ENCODE measurements at regions not wholly inside any gene's neighbourhood (a gene's known extent, or its start where the extent isn't known, plus 50 kb on each side); places are given as distances from the start of the nearest gene placed in this dataset.

GRCh38 chr13:107734891-107735625 is 480.3 kb downstream of the LIG4 start:
- H3K9me2 ChIP-seq (ENCODE audit: insufficient read depth, low read length): no peaks in the 10 kb centered on the region
- H4K20me1 ChIP-seq (ENCODE audit: insufficient read depth): no peaks in the 10 kb centered on the region
- no peak overlapping the region for H2AFZ ChIP-seq (ENCODE audit: low read depth, low read length)
- no peaks in the 10 kb centered on the region for H3K36me3 ChIP-seq (ENCODE audit: insufficient read depth, low read length)
- H3K9ac ChIP-seq (ENCODE audit: low read length): no peak overlapping the region
- no peaks in the 10 kb centered on the region for H3K9me3 ChIP-seq (ENCODE audit: low read length)
- H3K4me2 ChIP-seq (ENCODE audit: low read length): no peak overlapping the region
- TF ChIP-seq, protein P1, sequence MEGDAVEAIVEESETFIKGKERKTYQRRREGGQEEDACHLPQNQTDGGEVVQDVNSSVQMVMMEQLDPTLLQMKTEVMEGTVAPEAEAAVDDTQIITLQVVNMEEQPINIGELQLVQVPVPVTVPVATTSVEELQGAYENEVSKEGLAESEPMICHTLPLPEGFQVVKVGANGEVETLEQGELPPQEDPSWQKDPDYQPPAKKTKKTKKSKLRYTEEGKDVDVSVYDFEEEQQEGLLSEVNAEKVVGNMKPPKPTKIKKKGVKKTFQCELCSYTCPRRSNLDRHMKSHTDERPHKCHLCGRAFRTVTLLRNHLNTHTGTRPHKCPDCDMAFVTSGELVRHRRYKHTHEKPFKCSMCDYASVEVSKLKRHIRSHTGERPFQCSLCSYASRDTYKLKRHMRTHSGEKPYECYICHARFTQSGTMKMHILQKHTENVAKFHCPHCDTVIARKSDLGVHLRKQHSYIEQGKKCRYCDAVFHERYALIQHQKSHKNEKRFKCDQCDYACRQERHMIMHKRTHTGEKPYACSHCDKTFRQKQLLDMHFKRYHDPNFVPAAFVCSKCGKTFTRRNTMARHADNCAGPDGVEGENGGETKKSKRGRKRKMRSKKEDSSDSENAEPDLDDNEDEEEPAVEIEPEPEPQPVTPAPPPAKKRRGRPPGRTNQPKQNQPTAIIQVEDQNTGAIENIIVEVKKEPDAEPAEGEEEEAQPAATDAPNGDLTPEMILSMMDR (IDR thresholded peaks at IDR 0.05; ENCODE audit: poor library complexity, severe bottlenecking): no peak
- TF ChIP-seq EP300 (conservative IDR thresholded peaks at IDR 0.05; ENCODE audit: poor library complexity, severe bottlenecking) (no peak), SMC3 (conservative IDR thresholded peaks at IDR 0.05; ENCODE audit: poor library complexity) (no peak)
- no peaks in the 10 kb centered on the region for H3K27me3 ChIP-seq (ENCODE audit: insufficient read depth, low read depth, low read length)
- H3K27ac ChIP-seq (ENCODE audit: low read length): no peak overlapping the region
- H3K4me3 ChIP-seq (ENCODE audit: low read length): no peak overlapping the region
- H3F3A ChIP-seq (ENCODE audit: insufficient read depth, low read length, poor library complexity, severe bottlenecking): no peaks in the 10 kb centered on the region
- no peaks in the 10 kb centered on the region for H3K79me2 ChIP-seq (replicated peaks; ENCODE audit: insufficient read depth, low read length)

DNA sequence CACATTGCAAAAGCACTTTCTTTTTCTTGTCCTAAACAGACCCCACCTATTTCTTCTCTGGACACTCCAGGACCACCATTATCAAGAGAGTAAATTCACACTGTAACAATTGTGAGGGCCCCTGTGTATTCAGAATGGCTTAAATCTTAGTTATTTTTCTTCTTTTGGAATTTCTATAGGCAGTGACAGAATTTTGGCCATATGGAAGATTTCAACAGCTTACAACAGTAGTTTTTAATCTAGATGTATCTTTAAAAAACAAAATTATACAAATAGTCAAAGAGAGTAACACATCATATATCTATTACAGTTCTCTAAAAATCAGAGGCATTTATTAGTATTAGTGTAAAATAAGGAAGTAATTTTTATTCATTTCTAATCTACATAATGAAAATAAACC is 482.1 kb downstream of the LIG4 start:
- no peaks in the 10 kb centered on the region for H3K9me2 ChIP-seq (ENCODE audit: insufficient read depth, low read length)
- H3K36me3 ChIP-seq (ENCODE audit: insufficient read depth, low read length): no peaks in the 10 kb centered on the region
- H3K4me2 ChIP-seq (ENCODE audit: low read length): no peak overlapping the region
- no peaks in the 10 kb centered on the region for H3K9me3 ChIP-seq (ENCODE audit: low read length)
- H3K9ac ChIP-seq (ENCODE audit: low read length): no peak overlapping the region
- TF ChIP-seq EZH2 (IDR thresholded peaks at IDR 0.05; ENCODE audit: borderline replicate concordance, insufficient read depth, low read length, poor library complexity, severe bottlenecking): no peak
- TF ChIP-seq, protein P1 (IDR thresholded peaks at IDR 0.05; ENCODE audit: poor library complexity, severe bottlenecking): no peak
- no peak for TF ChIP-seq MXI1 (conservative IDR thresholded peaks at IDR 0.05; ENCODE audit: poor library complexity, severe bottlenecking)
- TF ChIP-seq RAD21 (conservative IDR thresholded peaks at IDR 0.05): no peak
- no peak for TF ChIP-seq POLR2AphosphoS5 (IDR thresholded peaks at IDR 0.05)
- no peak for TF ChIP-seq TAF1 (IDR thresholded peaks at IDR 0.05; ENCODE audit: low read depth)
- TF ChIP-seq REST (IDR thresholded peaks at IDR 0.05; ENCODE audit: borderline replicate concordance): no peak
- no peak for TF ChIP-seq EP300 (conservative IDR thresholded peaks at IDR 0.05; ENCODE audit: poor library complexity, severe bottlenecking)
- TF ChIP-seq SMC3 (conservative IDR thresholded peaks at IDR 0.05; ENCODE audit: poor library complexity): no peak
- no peak overlapping the region for H3K4me3 ChIP-seq (ENCODE audit: low read length)
- H2AFZ ChIP-seq (ENCODE audit: low read depth, low read length): no peak overlapping the region
- H3K27me3 ChIP-seq (ENCODE audit: insufficient read depth, low read depth, low read length): no peaks in the 10 kb centered on the region
- H3K27ac ChIP-seq (ENCODE audit: low read length): no peak overlapping the region
- no peaks in the 10 kb centered on the region for H4K20me1 ChIP-seq (ENCODE audit: insufficient read depth)
- H3K79me2 ChIP-seq (replicated peaks; ENCODE audit: insufficient read depth, low read length): no peaks in the 10 kb centered on the region
- no peaks in the 10 kb centered on the region for H3F3A ChIP-seq (ENCODE audit: insufficient read depth, low read length, poor library complexity, severe bottlenecking)

Data from neural cell (in vitro differentiated cells).